Stimulated activated CD4-positive, alpha-beta T cell treated with anti-CD3 and anti-CD28 coated beads, Interleukin-1b, Interleukin-23, amount 100 ng/mL, for 24 hours (primary cell): ENCODE measurements at regions not wholly inside any gene's neighbourhood (a gene's known extent, or its start where the extent isn't known, plus 50 kb on each side); places are given as distances from the start of the nearest gene placed in this dataset.
"Not testable (repeated sequence)": the region's sequence is repeated elsewhere in the genome, so short reads cannot be mapped to it uniquely, and the experiment has no call there.

Experiments
- DNase-seq, 4 experiments: peaks; one replicate each; pipeline ENCODE4 v3.0.0-alpha.2; 2020; ENCODE audit warnings: low read depth in 4 of 4, low spot score in 1 of 4

DNA sequence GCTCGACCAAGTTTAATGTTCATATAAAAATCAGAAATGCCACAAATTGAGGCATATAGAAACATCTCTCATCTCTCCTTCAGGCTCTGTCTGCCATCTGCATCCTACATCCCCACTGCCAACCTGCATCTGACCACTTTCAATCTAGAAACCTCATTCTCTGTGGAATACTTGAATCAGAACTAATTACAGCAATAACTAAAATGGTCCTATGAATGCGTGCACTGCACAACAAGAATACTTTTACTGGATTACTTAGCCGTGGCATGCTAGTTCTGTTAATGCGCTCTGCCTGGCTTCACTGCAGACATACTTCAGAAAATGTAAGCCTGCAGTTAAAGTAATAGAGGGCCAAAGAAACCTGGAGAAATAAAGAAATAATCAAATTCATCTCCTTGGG, 89.8 kb upstream of the NR5A2 start:
- no peak for DNase-seq

DNA sequence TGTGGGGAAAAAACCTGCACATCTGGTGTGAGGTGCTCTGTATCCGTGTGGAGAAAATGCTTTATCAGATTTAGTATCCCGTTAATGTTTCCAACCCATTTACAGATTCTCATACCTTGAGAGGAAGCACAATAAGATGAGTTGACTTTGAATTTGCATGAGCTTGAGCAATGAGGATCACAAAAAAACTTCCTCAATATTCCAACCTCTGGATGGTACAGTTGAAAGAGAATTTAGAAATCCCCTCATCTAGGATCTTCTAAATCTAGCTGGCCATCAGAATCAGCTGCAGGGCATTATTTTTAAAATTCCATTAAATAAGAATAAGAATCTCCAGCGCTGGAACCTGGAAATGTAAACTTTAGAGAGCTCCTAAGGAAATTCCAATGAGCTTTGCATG, 82.5 kb upstream of the NR5A2 start:
- no peak for DNase-seq

DNA sequence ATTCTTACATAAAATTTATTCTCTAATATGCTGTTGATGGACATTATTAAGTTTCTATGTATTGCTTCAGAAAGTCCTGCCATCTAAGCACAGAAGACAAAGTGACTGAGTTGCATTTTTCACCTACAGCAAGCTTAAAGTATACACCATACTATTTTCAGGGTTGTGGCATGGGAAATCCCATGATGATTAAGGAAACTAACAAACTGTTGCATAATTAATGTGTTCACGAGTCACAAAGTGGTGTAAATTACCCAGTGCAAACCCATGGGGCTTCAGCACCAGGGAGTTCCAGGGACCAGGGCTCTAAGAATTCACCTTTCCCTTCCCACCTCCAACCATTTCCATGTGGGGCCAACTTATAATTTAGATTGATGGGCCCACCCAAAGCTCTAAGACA, 81.9 kb upstream of the NR5A2 start:
- no peak for DNase-seq

DNA sequence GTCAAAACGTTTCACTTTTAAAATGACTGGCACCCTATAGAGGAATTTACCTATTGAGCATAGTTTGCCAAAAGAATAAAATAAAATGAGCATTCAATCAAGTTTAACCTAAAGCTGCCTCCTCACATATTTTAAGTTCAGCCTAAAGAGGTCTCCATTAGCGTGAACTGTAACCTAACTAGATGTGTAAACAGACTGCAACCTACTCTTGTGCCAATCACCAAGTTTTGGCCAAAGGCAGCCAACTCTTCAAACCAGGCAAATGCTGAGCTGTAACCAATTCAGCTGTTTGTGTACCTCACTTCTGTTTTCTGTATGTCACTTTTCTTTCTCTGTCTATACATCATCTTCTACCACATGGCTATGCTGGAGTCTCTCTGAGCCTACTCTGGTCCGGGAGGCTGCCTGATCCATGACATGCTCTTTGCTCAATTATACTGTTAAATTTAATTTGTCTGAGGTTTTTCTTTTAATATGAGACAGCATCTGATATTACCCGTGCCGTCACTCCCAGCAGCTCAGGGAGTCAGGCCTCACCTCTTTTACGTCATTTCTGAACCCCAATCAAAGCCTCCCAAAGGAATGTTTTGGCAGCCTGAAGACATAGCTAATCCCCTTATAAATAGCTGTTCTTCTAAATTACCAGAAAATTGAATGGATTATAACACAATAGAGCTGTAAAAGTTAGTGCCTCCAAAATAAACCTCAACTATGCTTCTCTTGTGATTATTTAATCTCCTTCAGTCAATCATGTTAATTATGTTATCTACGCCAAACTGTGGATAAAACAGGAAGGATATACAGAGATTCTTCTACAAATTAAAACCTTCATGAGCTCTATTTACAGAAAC, 81.0 kb upstream of the NR5A2 start:
- DNase-seq = no peak

DNA sequence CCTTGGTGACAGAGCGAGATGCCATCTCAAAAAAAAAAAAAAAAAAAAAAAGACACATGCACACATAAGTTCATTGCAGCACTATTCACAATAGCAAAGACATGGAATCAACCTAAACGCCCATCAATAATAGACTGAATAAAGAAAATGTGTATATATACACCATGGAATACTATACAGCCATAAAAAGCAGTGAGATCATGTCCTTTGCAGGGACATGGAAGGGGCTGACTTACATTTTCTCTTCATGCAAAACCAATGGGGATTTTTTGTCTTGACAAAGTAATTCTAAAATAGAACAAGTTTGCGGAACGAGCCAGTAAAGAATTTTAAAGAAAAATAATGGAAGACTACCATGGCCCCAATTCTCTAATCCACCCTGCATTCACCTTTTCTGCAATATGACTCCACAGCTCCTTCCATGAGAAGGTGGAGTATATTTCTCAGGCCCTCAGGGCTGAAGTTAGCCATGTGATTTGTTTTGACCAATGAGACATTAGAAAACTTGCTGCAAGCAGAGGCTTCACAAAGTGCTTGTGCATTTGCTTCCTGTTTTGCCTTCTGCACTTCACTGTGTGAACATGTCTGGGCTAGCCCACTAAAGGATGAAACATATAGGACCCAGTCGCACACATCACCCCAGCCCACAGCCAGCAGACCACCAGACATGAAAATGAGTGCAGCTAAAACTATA, 78.8 kb upstream of the NR5A2 start:
- DNase-seq = no peak

DNA sequence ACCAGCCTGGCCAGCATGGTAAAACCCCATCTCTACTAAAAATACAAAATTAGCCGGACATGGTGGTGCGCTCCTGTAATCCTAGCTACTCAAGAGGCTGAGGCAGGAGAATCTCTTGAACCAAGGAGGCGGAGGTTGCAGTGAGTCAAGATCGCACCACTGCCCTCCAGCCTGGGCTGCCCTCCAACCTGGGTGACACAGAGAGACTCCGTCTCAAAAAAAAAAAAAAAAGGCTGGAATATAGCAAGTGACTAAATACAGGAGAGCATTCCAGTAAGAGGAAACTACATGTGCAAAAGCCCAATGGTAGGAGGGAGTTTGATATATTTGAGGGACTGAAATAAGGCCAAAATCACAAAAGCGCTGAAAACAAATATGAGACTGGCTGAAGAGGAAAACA, 76.5 kb upstream of the NR5A2 start:
- not testable (repeated sequence) for DNase-seq

DNA sequence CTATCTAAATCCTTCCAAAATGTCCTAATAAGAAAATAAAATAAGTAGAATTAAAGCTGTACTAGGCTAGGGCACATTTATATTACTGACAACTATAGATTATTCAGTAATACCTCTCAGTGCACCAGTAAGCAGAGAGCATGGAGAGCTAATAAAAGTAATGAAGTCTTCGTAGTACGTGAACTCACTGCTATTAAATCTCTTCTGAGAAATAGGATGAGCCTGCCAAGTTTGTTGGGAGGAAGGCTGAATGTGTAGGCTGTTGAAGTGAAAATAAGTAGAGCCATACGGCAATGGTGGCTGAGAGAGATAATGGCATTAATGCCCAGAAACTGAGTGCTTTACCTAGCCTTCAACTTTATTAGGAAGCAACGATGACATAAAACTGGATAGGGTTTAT, 73.9 kb upstream of the NR5A2 start:
- no peak for DNase-seq

DNA sequence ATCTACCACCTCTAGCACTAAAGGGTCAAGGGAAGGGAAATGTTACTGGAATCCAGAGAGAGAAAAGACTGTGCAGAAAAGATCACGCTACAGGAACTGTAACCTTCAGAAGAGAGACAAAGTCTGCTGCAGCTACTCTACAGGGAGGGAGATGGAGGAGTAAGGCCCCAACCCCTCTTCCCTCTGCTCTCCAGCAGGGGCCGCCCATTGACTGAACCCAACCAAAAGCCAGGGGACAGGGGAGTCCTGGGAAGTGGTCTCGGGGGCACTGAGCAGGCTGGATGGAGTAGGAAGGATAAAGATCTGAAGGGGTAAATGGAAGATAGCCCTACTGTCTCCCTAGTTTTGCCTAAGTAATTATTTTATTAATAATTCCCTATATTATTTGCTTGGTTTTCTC, 72.8 kb upstream of the NR5A2 start:
- DNase-seq = peak in 1 of 4 experiments; percentile 2

DNA sequence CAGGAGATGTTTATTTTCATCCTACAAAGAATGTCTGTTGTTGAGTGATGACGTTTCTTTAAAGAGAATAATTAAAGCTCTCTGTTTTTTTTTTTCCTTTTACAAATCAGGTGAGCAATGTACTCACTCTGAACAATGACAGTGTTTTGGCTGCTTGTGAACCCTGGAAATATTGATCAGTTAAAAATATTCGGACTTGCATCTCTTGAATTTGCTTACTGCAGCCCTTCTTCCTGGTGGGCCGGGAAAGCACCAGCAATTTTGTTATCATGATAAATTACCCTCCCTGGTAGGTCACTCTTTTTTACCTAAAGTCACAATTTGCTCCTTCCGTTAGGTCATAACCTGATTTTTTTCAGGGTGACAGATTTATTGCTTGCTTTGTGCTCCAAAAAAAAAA, 72.3 kb upstream of the NR5A2 start:
- DNase-seq = no peak

DNA sequence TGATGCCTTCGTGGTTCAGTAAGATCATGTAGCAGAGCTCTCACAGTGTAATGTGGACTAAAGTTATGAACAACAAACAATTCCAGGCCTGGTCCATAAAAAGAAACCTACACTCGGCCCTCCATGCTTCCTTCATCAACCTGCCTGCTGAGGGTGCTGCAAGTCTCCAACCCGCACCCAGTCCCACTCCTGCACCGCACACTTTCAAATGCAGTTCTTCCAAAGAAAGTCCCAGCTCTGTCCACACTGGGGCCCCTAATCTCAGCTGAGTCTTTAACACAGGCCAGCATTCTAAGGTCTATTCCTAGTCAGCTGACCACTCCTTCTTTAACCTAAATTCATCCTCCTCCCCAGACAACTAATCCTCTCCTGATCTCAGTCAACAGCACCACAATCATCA, 71.5 kb upstream of the NR5A2 start:
- no peak for DNase-seq

DNA sequence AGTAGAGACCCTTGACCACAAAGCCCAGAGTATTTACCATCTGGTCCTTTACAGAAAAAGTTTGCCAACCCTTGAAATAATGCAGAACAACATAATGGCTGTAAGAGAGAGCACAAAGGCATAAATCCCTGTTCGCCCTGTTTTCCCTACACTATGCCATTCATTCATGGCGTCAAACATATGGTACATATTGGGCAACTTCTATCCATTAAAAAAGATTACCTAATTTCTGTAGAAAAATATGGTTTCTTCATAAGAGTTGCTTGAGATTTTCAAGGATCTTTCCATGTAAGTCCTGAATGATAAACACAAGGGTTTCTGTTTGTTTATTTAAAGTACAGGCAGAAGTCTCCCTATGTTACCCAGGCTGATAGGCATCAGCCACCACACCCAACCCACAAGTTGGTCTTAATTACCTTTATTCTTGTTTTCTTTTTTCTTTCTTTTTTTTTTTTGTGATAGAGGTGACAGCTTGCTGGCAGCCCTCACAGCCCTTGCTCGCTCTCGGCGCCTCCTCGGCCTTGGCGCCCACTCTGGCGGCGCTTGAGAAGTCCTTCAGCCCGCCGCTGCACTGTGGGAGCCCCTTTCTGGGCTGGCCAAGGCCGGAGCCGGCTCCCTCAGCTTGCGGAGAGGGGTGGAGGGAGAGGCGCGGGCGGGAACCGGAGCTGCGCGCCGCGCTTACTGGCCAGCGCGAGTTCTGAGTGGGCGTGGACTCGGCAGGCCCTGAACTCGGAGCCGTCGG, 68.3 kb upstream of the NR5A2 start:
- DNase-seq = no peak

DNA sequence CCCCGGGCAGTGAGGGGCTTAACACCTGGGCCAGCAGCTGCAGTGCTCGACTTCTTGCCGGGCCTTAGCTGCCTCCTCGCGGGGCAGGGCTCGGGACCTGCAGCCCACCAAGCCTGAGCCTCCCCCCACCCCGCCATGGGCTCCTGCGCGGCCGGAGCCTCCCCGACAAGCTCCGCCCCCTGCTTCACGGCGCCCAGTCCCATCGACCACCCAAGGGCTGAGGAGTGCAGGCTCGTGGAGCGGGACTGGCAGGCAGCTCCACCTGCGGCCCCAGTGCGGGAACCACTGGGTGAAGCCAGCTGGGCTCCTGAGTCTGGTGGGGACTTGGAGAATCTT, 67.8 kb upstream of the NR5A2 start:
- no peak for DNase-seq

DNA sequence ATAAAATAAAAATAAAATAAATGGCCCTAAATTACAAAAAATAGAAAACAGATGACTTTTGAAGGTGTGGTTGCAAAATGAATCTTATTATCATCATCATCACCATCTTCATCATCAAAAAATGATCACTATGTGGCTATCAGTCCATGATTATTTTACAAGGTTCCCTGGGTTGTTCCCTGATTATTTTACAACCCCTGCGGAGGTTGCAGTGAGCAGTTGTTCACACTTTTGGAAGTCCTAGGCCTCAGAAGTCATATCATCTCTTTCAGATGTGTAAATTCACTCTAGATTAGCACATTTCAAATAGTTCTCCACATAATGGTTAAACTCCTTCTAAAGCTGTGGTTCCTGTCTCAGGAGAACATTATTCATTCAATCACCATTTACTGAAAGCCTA, 57.4 kb upstream of the NR5A2 start:
- no peak for DNase-seq

DNA sequence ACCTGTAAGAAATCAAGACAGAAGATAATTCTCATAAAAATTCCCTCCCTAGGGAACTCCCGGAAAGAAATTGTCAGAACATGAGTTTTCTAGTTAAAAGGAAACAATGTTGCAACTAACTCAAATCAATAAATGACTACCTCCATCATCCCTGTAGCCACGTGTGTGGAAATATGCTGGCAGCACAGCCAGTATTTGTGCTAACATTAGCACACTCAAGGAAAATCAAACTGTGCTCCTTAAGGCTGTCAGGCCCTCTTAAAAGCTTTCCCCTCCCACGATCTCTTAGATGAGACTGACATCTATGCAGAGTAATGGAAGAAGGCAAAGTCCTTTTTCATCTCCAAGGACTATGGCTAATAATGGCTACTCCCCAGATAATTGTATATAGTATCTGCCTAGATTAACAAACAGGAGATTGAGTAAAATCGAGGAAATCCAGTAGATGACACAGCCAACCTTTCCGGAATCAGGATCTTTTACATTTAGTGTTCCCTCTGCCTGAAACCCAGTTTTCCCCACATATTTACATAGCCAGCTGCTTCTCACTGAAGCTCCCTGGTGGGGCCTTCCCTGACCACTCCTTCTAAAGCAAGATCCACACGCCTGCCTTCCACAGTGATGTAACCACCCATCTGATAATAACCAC, 50.9 kb upstream of the NR5A2 start:
- no peak for DNase-seq
